DOHH2 (cell line): ENCODE measurements at regions not wholly inside any gene's neighbourhood (a gene's known extent, or its start where the extent isn't known, plus 50 kb on each side); places are given as distances from the start of the nearest gene placed in this dataset.

Source experiments
- CTCF ChIP-seq: fragments of 200-600 bp; sonication (generic); IDR thresholded peaks from one replicate; pipeline ENCODE4 v1.5.1; 2014; ENCODE audit warnings: antibody characterized with exemption, mild to moderate bottlenecking, low read depth, low read length; ENCODE audit not compliant: poor library complexity, severe bottlenecking
- EZH2phosphoT487 ChIP-seq: fragments of 200-600 bp; sonication (generic); IDR thresholded peaks from 2 replicates; pipeline ENCODE4 v1.6.1; 2017; ENCODE audit warnings: borderline replicate concordance, mild to moderate bottlenecking, antibody characterized with exemption, low read length, moderate library complexity, mixed read lengths

GRCh38 chr11:37087650-37088572 is 489.9 kb upstream of the RAG2 start:
- TF ChIP-seq CTCF (no peak), EZH2phosphoT487 (no peak)
